MM.1S (cell line): ENCODE measurements at regions not wholly inside any gene's neighbourhood (a gene's known extent, or its start where the extent isn't known, plus 50 kb on each side); places are given as distances from the start of the nearest gene placed in this dataset.

ENCODE experiments used
- EZH2 ChIP-seq: fragments of 300-600 bp; sonication (generic); optimal IDR thresholded peaks from 2 replicates; pipeline ENCODE3; 2017; ENCODE audit warnings: low read depth, mild to moderate bottlenecking, antibody characterized with exemption, low read length, mixed read lengths
- EZH2phosphoT487 ChIP-seq: fragments of 300-600 bp; sonication (generic); IDR thresholded peaks from 2 replicates; pipeline ENCODE4 v1.6.1; 2018; ENCODE audit warnings: antibody characterized with exemption, low read length
- TF ChIP-seq, protein P1 (sequence below): fragments of 300-600 bp; sonication (generic); IDR thresholded peaks from 2 replicates; pipeline ENCODE4 v1.5.1; 2016; ENCODE audit warnings: antibody characterized with exemption, low read length, mixed read lengths

DNA sequence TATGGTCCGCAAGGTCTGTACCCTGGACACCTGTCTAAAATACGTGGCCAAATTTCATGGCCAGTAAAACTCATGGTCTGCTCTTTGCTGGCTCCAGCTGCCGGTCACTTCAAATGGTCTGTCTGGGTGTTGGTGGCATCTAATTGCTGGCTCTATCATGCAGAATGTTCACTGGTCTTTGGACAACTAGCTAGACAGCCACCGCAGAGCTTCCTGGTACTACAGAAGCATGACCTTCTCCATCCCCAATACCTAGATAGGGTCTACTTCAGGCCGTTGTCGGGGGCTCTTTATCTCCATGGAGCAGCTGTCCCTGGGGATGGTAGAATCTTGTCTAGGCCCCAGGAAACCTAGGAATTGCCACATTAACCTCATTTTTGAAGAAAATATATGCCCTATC, 88.4 kb upstream of the RMDN2 start:
- TF ChIP-seq, protein P1, sequence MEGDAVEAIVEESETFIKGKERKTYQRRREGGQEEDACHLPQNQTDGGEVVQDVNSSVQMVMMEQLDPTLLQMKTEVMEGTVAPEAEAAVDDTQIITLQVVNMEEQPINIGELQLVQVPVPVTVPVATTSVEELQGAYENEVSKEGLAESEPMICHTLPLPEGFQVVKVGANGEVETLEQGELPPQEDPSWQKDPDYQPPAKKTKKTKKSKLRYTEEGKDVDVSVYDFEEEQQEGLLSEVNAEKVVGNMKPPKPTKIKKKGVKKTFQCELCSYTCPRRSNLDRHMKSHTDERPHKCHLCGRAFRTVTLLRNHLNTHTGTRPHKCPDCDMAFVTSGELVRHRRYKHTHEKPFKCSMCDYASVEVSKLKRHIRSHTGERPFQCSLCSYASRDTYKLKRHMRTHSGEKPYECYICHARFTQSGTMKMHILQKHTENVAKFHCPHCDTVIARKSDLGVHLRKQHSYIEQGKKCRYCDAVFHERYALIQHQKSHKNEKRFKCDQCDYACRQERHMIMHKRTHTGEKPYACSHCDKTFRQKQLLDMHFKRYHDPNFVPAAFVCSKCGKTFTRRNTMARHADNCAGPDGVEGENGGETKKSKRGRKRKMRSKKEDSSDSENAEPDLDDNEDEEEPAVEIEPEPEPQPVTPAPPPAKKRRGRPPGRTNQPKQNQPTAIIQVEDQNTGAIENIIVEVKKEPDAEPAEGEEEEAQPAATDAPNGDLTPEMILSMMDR = no peak
- TF ChIP-seq EZH2 (no peak), EZH2phosphoT487 (no peak)
